H1 (cell line): ENCODE measurements at regions not wholly inside any gene's neighbourhood (a gene's known extent, or its start where the extent isn't known, plus 50 kb on each side); places are given as distances from the start of the nearest gene placed in this dataset.

Experiments
- CTCF ChIA-PET: fragments of 300-600 bp; sonication (Branson Sonifier 250); formaldehyde crosslinking; loops from one replicate; lab custom pipeline; 2021; ENCODE audit not compliant: partially characterized antibody; lab: Charles Lee
- POLR2A ChIA-PET: fragments of 300-600 bp; sonication (Branson Sonifier 250); formaldehyde crosslinking; loops from one replicate; lab custom pipeline; 2021; ENCODE audit warnings: inconsistent platforms; ENCODE audit not compliant: partially characterized antibody; lab: Charles Lee
- DNase-seq, 2 experiments: peaks; one replicate each; pipeline versions ENCODE4 v3.0.0 to v3.0.0-alpha.2; 2010 to 2022; ENCODE audit warnings: low spot score in 2 of 2, low read depth in 1 of 2, mixed read lengths in 1 of 2
- FAIRE-seq: peaks from 2 replicates; lab custom pipeline; 2011; peaks lifted over from hg19 to GRCh38; lab: Jason Lieb, UNC
- H2AFZ ChIP-seq: 2 replicates; pipeline ENCODE4 v1.8.1; 2012; ENCODE audit warnings: low read length, inconsistent platforms
- H2AK5ac ChIP-seq: 2 replicates; pipeline ENCODE4 v1.6.1; 2013; ENCODE audit warnings: low read depth, low read length
- H2BK120ac ChIP-seq: replicated peaks from 2 replicates; pipeline ENCODE3; 2013; ENCODE audit warnings: low read depth, low read length, inconsistent platforms
- H2BK12ac ChIP-seq: 2 replicates; pipeline ENCODE4 v1.6.1; 2013; ENCODE audit warnings: low read depth, low read length
- H2BK15ac ChIP-seq: 2 replicates; pipeline ENCODE4 v1.6.1; 2013; ENCODE audit warnings: low read length
- H2BK20ac ChIP-seq: 2 replicates; pipeline ENCODE4 v1.6.1; 2013; ENCODE audit warnings: low read length
- H2BK5ac ChIP-seq: 2 replicates; pipeline ENCODE4 v1.6.1; 2013; ENCODE audit warnings: low read depth, low read length
- H3K14ac ChIP-seq: 2 replicates; pipeline ENCODE4 v1.6.1; 2013; ENCODE audit warnings: inconsistent platforms; ENCODE audit not compliant: insufficient read length
- H3K18ac ChIP-seq: 2 replicates; pipeline ENCODE4 v1.6.1; 2013; ENCODE audit warnings: low read length; ENCODE audit errors: extremely low read depth
- H3K23ac ChIP-seq: 2 replicates; pipeline ENCODE4 v1.6.1; 2013; ENCODE audit warnings: inconsistent platforms; ENCODE audit not compliant: insufficient read length
- H3K23me2 ChIP-seq: 2 replicates; pipeline ENCODE4 v1.6.1; 2013; ENCODE audit warnings: low read depth, low read length
- H3K27ac ChIP-seq: 2 replicates; pipeline ENCODE4 v1.6.1; 2011; ENCODE audit warnings: low read depth, low read length, inconsistent platforms
- H3K27me3 ChIP-seq, 4 experiments: replicated peaks in 1 of 4; 1 replicate in 1 of 4; 2 replicates in 3 of 4; pipeline versions ENCODE4 v1.6.1 to v1.8.1; 2011 to 2013; ENCODE audit warnings: low read length in 3 of 4, mild to moderate bottlenecking in 3 of 4, inconsistent platforms in 2 of 4, mixed read lengths in 2 of 4, moderate library complexity in 1 of 4; ENCODE audit not compliant: control insufficient read depth in 3 of 4, insufficient read depth in 3 of 4; ENCODE audit errors: extremely low read depth in 1 of 4
- H3K36me3 ChIP-seq, 4 experiments: 2 replicates each; pipeline versions ENCODE4 v1.6.1 to v1.8.1; 2011 to 2013; ENCODE audit warnings: mild to moderate bottlenecking in 4 of 4, low read length in 3 of 4, moderate library complexity in 2 of 4, control low read depth in 1 of 4, inconsistent platforms in 1 of 4; ENCODE audit not compliant: insufficient read depth in 4 of 4, control insufficient read depth in 2 of 4
- H3K4ac ChIP-seq: replicated peaks from 2 replicates; pipeline ENCODE3; 2013; ENCODE audit warnings: low read length, low read depth, mixed read lengths, inconsistent platforms; ENCODE audit not compliant: insufficient read length
- H3K4me1 ChIP-seq, 4 experiments: replicated peaks in 1 of 4; 1 replicate in 1 of 4; 2 replicates in 3 of 4; pipeline versions ENCODE4 v1.6.1 to v1.8.1; 2011 to 2013; ENCODE audit warnings: low read length in 3 of 4, inconsistent platforms in 2 of 4, mixed read lengths in 1 of 4; ENCODE audit not compliant: insufficient read depth in 4 of 4, control insufficient read depth in 3 of 4
- H3K4me2 ChIP-seq, 2 experiments: 2 replicates each; pipeline versions ENCODE4 v1.6.1 to v1.8.1; 2011 to 2013; ENCODE audit warnings: low read depth in 2 of 2, low read length in 2 of 2, control low read depth in 1 of 2, inconsistent platforms in 1 of 2, mild to moderate bottlenecking in 1 of 2; ENCODE audit not compliant: insufficient read depth in 1 of 2
- H3K4me3 ChIP-seq, 4 experiments: fragments of 200-600, 300-600 bp in 1 of 4; sonication (generic), shearing (Covaris generic), sonication (Bioruptor Twin) in 1 of 4; 2 replicates each; pipeline versions ENCODE4 v1.5.1 to v1.8.1; 2011 to 2016; ENCODE audit warnings: low read length in 4 of 4, low read depth in 3 of 4, control low read depth in 2 of 4, inconsistent platforms in 2 of 4, mild to moderate bottlenecking in 2 of 4, mixed read lengths in 1 of 4, moderate library complexity in 1 of 4; ENCODE audit not compliant: insufficient read depth in 2 of 4; ENCODE audit errors: extremely low read depth in 1 of 4
- H3K56ac ChIP-seq: replicated peaks from 2 replicates; pipeline ENCODE3; 2013; ENCODE audit warnings: low read depth, mild to moderate bottlenecking, mixed read lengths, low read length, inconsistent platforms; ENCODE audit not compliant: insufficient read length
- H3K79me1 ChIP-seq: 2 replicates; pipeline ENCODE4 v1.6.1; 2013; ENCODE audit warnings: low read depth, low read length, control low read depth
- H3K79me2 ChIP-seq, 2 experiments: 2 replicates each; pipeline versions ENCODE4 v1.6.1 to v1.8.1; 2012 to 2013; ENCODE audit warnings: low read length in 2 of 2, mild to moderate bottlenecking in 2 of 2, inconsistent platforms in 1 of 2; ENCODE audit not compliant: insufficient read depth in 2 of 2, control insufficient read depth in 1 of 2
- H3K9ac ChIP-seq, 4 experiments: replicated peaks in 1 of 4; 1 replicate in 1 of 4; 2 replicates in 3 of 4; pipeline versions ENCODE4 v1.6.1 to v1.8.1; 2011 to 2013; ENCODE audit warnings: low read depth in 3 of 4, low read length in 3 of 4, control low read depth in 2 of 4, mild to moderate bottlenecking in 2 of 4, moderate library complexity in 2 of 4, inconsistent platforms in 1 of 4; ENCODE audit errors: extremely low read depth in 1 of 4
- H3K9me3 ChIP-seq, 2 experiments: 2 replicates each; pipeline versions ENCODE4 v1.6.1 to v1.8.1; 2012 to 2013; ENCODE audit warnings: mild to moderate bottlenecking in 2 of 2, moderate library complexity in 2 of 2, control low read depth in 1 of 2, inconsistent platforms in 1 of 2, low read depth in 1 of 2, low read length in 1 of 2, mixed read lengths in 1 of 2; ENCODE audit not compliant: insufficient read depth in 2 of 2
- H4K20me1 ChIP-seq, 2 experiments: replicated peaks in 1 of 2; 2 replicates each; pipeline versions ENCODE3 to v1.8.1; 2011 to 2013; ENCODE audit warnings: inconsistent platforms in 2 of 2, low read length in 2 of 2, mild to moderate bottlenecking in 1 of 2; ENCODE audit not compliant: insufficient read depth in 2 of 2, control insufficient read depth in 1 of 2
- H4K5ac ChIP-seq: 2 replicates; pipeline ENCODE4 v1.6.1; 2013; ENCODE audit warnings: low read length, low read depth, mixed read lengths, inconsistent platforms; ENCODE audit not compliant: insufficient read length
- H4K8ac ChIP-seq: 2 replicates; pipeline ENCODE4 v1.8.0; 2013; ENCODE audit warnings: mild to moderate bottlenecking, moderate library complexity, low read length, inconsistent platforms; ENCODE audit not compliant: insufficient read depth; ENCODE audit errors: extremely low read depth
- H4K91ac ChIP-seq: replicated peaks from 2 replicates; pipeline ENCODE3; 2013; ENCODE audit warnings: low read length, mixed read lengths, inconsistent platforms; ENCODE audit not compliant: insufficient read length
- CEBPB ChIP-seq: IDR thresholded peaks from 2 replicates; pipeline ENCODE4 v1.6.1; 2012; ENCODE audit warnings: low read depth, low read length
- NRF1 ChIP-seq: IDR thresholded peaks from 2 replicates; pipeline ENCODE4 v1.6.1; 2011; ENCODE audit warnings: mild to moderate bottlenecking, low read depth, low read length, improper control_type of control experiment
- YY1 ChIP-seq: IDR thresholded peaks from 2 replicates; pipeline ENCODE4 v1.6.1; 2011; ENCODE audit warnings: low read depth, mild to moderate bottlenecking, low read length
- WGBS, 2 experiments: shearing (Covaris generic) in 1 of 2; methylation state at CpG; one replicate each; pipeline versions ENCODE4 v1.1.6 to v1.1.7; 2013 to 2015; ENCODE audit warnings: low lambda C conversion rate in 2 of 2, mixed read lengths in 2 of 2, inconsistent platforms in 1 of 2, low coverage in 1 of 2, missing lambda C conversion rate in 1 of 2; ENCODE audit not compliant: insufficient replicate concordance in 2 of 2, insufficient coverage in 1 of 2, insufficient read length in 1 of 2; ENCODE audit errors: extremely low coverage in 1 of 2, missing lambda C conversion rate in 1 of 2; 5-methylcytosine and 5-hydroxymethylcytosine counted together

DNA sequence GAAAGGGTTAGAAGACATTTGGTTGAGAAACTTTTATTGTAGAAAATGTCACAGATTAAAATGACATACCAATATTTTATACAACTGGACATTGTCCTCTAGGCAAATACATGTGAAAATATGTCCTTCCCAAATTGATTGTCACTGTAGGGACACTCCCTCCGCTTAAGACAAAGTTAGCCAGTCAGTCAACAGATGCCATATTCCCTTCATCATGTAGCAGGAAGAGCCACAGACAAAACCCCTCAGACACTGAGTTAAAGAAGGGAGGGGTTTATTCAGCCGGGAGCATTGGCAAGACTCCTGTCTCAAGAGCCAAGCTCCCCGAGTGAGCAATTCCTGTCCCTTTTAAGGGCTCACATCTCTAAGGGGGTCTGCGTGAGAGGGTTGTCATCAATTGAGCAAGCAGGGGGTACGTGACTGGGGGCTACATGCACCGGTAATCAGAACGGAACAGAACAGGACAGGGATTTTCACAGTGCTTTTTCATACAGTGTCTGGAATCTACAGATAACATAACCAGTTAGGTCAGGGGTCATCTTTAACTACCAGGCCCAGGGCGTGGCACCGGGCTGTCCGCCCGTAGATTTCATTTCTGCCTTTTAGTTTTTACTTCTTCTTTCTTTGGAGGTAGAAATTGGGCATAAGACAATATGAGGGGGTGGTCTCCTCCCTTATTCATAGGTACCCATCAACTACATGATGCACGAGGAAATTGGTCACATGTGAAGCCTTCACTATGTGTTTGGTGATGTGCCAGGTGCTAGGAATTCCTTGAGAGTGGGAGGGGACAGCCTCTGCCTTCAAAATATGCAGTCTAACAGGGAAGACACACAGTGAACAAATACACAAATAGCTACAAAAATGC, 155.7 kb upstream of the CDYL start:
- CTCF ChIA-PET: interaction anchor here (0.6 to 2.2 kb wide), 5 partner anchors 52 to 309 kb away, joined by 3 to 6 read pairs (median 3); no protein-coding TSS in a partner anchor

More for the DNA sequence above, 155.7 kb upstream of the CDYL start:
- no peak overlapping the region for H2BK120ac ChIP-seq
- H3K4me2 ChIP-seq: no peak overlapping the region
- POLR2A ChIA-PET: no interaction called here
- no peak overlapping the region for H2BK20ac ChIP-seq
- no peaks in the 10 kb centered on the region for H3K27me3 ChIP-seq
- no peak overlapping the region for H3K4me3 ChIP-seq
- TF ChIP-seq NRF1 (no peak), YY1 (no peak), CEBPB (no peak)
- H3K9ac ChIP-seq: no peak overlapping the region
- H3K27ac ChIP-seq: no peak overlapping the region
- no peak overlapping the region for H3K18ac ChIP-seq
- no peak overlapping the region for H2BK15ac ChIP-seq
- H4K5ac ChIP-seq: no peak overlapping the region
- no peak overlapping the region for H2BK5ac ChIP-seq
- H3K4me1 ChIP-seq: no peaks in the 10 kb centered on the region
- H3K56ac ChIP-seq: no peak overlapping the region
- H4K91ac ChIP-seq: no peak overlapping the region
- H4K8ac ChIP-seq: no peak overlapping the region
- no peaks in the 10 kb centered on the region for H3K79me2 ChIP-seq
- FAIRE-seq (no peak), DNase-seq (no peak)
- H3K9me3 ChIP-seq: no peaks in the 10 kb centered on the region
- no peak overlapping the region for H2AFZ ChIP-seq
- H2BK12ac ChIP-seq: no peak overlapping the region; the same call in 1 of the 2 replicates
- no peak overlapping the region for H3K4ac ChIP-seq
- H3K79me1 ChIP-seq: no peaks in the 10 kb centered on the region
- no peak overlapping the region for H2AK5ac ChIP-seq
- H3K14ac ChIP-seq: no peak overlapping the region
- H3K23me2 ChIP-seq: no peaks in the 10 kb centered on the region
- no peaks in the 10 kb centered on the region for H4K20me1 ChIP-seq
- 89% methylated on average over 12 of the region's 12 CpGs; no CpG with 5 or more reads in 1 of the 2 experiments for WGBS, 2 experiments
- no peaks in the 10 kb centered on the region for H3K36me3 ChIP-seq
- H3K23ac ChIP-seq: no peak overlapping the region
